ENCODE measurements at regions not wholly inside any gene's neighbourhood (a gene's known extent, or its start where the extent isn't known, plus 50 kb on each side); places are given as distances from the start of the nearest gene placed in this dataset.

- no peak for TF ChIP-seq CTCF (IDR thresholded peaks at IDR 0.05)
- TF ChIP-seq EP300 (IDR thresholded peaks at IDR 0.05), result no peak
- no peak for TF ChIP-seq POLR2AphosphoS5 (IDR thresholded peaks at IDR 0.05)
- no peak for TF ChIP-seq POLR2A (IDR thresholded peaks at IDR 0.05)
These were observed 303.0 kb upstream of the STAC start for GRCh38 chr3:36077320-36077719.

Data from upper lobe of left lung (tissue), 4 donors.